Dermis blood vessel endothelial cell (primary cell): ENCODE measurements at regions not wholly inside any gene's neighbourhood (a gene's known extent, or its start where the extent isn't known, plus 50 kb on each side); places are given as distances from the start of the nearest gene placed in this dataset.
A peak's percentile ranks its signal among the peaks of the same experiment; 100 is the strongest.
"Not testable (repeated sequence)": the region's sequence is repeated elsewhere in the genome, so short reads cannot be mapped to it uniquely, and the experiment has no call there.

Experiments
- DNase-seq: peaks from one replicate; pipeline ENCODE4 v3.0.0; 2010

GRCh38 chr6:57985734-57986133 is 668.3 kb downstream of the PRIM2 start:
- not testable (repeated sequence) for DNase-seq

GRCh38 chr6:57986584-57986983 is 669.2 kb downstream of the PRIM2 start:
- not testable (repeated sequence) for DNase-seq

DNA sequence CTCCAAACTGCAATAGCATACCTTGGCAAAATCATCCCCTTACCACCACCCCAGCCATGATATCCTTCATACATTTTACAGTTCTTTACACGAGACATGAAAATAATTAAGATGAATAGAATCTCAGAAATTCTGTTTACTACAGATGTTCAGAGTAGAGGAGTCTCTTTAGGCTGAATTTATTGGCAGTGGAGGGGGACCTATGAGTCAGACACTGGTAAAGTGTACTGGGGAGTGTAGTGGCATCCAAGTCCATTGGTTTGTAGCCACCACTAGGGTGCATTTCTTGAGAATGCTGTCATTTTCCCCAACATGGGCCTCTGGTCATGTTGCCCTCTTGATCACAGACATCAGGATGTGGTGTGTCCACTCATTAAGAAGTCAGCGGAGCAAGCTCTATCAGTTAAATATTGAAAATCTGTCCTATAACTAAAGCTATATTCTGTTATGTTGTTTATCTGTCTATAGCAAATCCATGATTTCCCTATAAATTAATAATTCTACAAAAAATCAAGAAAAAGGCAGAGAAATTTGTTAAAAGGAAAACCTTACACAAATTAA is 672.2 kb downstream of the PRIM2 start:
- DNase-seq, result not testable (repeated sequence)

- not testable (repeated sequence) for DNase-seq
Observed at GRCh38 chr6:57998858-57999619, 681.6 kb downstream of the PRIM2 start.

DNA sequence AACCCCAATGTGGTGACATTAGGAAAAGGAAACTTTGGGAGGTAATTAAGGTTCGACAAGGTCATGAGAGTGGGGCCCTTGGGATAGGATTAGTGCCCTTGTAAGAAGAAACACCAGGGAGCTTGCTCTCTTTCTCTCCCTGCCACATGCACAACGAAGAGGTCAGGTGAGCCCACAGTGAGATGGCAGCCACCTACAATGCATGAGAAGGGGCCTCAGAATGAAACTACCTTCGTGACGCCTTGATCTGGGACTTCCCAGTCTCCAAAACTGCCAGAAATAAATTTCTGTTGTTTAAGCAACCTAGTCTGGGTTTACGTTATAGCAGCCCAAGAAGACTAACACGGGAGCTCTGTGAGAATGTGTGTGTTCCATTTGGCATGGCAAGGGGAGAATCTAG is 682.8 kb downstream of the PRIM2 start:
- not testable (repeated sequence) for DNase-seq

- peak; percentile 2 for DNase-seq
Observed at GRCh38 chr6:58003417-58004167, 686.2 kb downstream of the PRIM2 start.

DNA sequence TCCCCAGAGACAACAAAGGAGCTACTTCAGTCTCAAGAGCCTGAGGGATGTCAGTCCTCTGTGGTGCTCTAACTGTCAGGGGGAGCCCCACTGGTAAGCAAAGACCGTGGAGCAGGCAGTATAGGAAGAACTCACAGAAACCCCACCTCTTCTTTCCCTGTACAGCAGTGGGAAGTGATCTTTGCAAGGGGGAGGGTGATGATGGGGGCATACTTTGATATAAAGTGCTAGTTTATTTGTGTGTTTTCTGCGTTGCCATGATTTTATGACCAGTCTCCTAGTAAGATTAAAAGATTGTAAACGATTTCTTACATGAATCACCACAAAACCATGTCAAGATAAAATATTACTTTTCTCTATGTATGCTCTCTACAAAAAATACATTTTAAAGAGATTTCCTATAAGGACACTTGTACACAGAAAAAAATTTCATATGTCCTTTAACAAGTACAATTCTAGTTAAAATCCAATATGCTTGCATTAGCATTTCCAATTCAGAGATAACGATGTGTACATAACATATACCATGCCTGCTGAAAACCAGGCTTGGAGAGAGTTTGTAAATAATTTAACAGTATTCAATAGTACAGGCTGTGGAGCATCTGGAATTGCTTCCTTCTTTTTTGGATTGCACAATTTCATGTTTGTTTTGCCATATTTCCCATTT is 690.0 kb downstream of the PRIM2 start:
- not testable (repeated sequence) for DNase-seq

GRCh38 chr6:58008001-58008335 is 690.5 kb downstream of the PRIM2 start:
- not testable (repeated sequence) for DNase-seq

DNA sequence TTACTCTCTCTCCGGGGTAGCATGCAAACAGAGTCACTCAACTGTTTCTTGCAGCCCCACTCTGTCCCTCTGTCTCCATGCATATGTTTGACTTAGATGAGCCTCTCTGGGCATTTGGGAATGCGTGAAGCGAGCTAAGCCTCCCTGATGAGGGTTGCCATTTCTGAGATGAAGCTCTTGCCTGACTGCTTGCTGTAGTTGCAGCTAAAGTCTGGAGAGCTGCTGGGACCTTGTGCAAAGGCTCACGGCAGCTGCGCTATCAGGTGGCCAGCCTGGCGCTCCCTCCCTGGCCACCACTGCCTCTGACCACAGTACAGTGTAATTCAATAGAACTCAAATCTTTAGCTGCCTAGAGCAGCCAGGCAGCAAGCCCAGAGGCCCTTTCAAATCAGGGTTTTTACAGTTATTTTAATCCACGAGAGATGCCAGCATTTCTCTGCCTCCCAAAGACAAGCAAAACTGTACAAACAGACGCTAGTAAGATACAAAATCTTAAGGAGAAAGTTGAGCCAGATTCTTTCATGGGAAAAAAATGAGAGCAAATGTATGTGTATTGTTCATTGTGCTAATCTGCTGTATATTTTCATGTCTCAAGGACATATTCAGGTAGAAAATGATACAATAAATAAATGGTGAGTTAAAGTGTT is 694.6 kb downstream of the PRIM2 start:
- DNase-seq, result not testable (repeated sequence)

DNA sequence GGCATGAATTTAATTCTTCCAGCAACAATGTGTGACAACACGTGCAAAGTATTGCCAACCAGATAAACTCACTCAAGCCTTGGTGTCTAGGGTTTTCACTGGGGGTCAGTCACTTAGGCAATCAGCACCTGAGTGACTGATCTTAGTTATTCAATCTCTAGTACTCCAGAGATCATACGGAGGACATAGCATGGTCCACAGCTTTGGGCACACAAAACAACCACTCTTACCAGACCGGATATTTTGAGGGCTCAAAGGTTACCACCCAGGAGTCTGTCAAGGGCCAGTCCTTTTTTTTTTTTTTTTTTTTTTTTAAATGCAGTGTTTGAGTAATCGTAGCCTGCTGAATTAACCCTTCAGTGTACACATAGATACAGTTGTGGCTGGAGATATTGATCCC is 699.2 kb downstream of the PRIM2 start:
- DNase-seq, result not testable (repeated sequence)

GRCh38 chr6:58028188-58028587 is 710.8 kb downstream of the PRIM2 start:
- not testable (repeated sequence) for DNase-seq

DNA sequence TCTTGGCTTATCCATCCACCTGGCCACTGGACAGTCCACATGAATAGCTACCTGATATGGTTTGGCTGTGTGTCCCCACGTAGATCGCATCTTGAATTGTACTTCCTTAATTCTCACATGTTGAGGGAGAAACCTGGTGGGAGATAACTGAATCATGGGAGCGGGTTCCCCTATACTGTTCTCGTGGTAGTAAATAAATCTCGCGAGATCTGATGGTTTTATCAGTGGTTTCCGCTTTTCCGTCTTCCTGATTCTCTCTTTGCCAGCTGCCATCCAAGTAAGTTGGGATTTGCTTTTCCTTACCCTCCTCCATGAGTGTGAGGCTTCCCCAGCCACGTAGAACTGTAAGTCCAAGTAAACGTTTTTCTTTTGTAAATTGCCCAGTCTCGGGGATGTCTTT is 720.8 kb downstream of the PRIM2 start:
- DNase-seq, result not testable (repeated sequence)

- not testable (repeated sequence) for DNase-seq
Observed at GRCh38 chr6:58046584-58046983, 729.2 kb downstream of the PRIM2 start.

GRCh38 chr6:58047389-58047788 is 730.0 kb downstream of the PRIM2 start:
- DNase-seq, result not testable (repeated sequence)

GRCh38 chr6:58047865-58048264 is 730.4 kb downstream of the PRIM2 start:
- DNase-seq, result not testable (repeated sequence)

- not testable (repeated sequence) for DNase-seq
Observed at GRCh38 chr6:58055465-58056176, 738.2 kb downstream of the PRIM2 start.

DNA sequence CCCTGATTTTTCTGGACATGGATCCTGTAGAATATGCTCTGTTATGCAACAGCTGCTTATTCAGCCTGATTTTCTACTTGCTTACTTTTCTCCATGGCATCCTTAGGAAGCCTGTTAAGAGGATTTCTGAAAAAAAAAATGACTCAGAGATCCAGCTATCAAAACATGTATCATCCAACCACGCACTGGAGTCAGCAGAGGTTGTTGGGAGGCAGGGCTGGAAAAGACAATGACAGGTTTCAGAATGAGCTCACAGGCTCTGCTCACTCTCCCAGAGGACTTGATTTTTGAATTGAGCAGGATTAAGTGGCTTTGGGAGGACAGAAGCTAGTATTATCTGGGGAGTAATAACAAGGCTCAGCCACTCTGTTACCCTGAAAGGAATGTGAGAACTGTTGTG is 742.3 kb downstream of the PRIM2 start:
- not testable (repeated sequence) for DNase-seq

DNA sequence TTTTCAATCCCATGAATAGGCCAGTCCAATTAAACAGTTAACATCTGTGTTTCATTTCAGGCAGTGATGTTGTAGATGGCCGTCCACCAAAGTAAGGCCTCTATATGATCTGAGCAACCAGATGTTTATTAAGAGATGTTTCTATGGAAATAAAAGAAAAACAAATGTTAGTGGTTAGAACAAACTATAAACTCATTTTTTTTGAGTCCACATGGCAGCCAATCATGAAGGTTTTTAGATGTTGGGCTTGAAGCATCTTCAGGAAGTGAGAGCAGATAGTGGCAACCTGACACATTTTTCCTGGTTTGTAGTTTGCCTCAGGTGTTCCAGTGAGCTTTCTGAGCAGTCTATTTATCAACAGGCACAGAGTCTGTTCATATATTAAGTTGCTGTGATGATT is 746.1 kb downstream of the PRIM2 start:
- not testable (repeated sequence) for DNase-seq

- DNase-seq, result not testable (repeated sequence)
Observed at GRCh38 chr6:58067867-58068548, 750.6 kb downstream of the PRIM2 start.

- DNase-seq, result no peak
Observed at GRCh38 chr6:58073263-58073662, 755.8 kb downstream of the PRIM2 start.

GRCh38 chr6:58090067-58090466 is 772.6 kb downstream of the PRIM2 start:
- not testable (repeated sequence) for DNase-seq
